T1000 (cell line): ENCODE measurements at regions not wholly inside any gene's neighbourhood (a gene's known extent, or its start where the extent isn't known, plus 50 kb on each side); places are given as distances from the start of the nearest gene placed in this dataset.

Source experiments
- DNase-seq: peaks from one replicate; lab custom pipeline; 2025; ENCODE audit warnings: mixed read lengths; lab: John Stamatoyannopoulos, UW

DNA sequence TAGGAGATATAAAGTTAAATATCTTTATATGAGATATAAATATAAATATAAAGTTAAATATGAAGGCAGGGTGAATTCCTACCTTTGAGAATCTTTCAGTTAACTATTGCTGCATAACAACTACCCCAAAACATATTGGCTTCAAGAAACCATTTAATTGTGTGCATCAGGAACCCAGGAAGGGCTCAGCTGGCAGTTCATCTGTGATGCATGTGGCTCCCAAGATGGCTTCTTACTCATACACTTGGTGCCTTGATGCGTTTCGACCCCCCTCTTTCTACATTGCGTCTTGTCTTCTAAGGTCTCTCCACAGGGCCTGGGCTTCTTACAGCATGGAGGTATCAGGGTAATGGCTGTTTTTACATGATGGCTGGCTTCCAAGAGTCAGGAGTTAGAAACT is 253.9 kb upstream of the CRY1 start:
- DNase-seq: no peak

DNA sequence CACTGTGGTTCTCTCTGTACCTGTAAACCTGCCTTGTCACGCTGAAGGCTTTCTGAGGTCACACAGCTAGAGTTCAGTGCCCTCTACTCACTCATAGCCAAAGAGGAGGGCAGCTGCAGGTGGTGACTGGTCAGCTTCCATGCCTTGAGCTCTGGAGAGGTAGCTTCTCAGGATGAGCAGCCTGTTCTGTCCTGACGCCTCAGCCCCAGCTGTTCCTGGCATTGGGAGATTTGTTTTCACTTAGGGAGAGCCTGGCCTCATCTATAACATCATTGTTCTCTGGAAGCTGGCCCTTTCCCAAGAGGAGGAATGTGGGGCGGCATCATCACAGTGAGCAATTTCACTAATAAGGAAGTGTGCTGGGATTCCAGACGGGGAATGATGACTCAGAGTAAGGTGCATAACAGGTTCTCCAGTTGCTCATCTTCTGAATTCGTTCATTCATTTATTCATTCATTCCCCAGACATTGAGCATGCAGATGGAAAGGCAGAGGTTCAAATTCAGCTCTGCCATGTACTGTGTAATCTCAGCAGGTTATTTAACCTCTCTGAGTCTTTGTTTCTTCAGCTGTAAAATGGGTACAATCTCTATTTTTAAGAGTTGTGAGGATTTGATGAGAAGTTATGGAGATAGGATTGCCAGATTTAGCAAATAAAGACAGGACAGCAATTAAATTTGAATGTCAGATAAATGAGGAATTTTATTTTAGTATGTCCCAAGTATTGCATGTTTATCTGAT is 255.8 kb upstream of the CRY1 start:
- DNase-seq: peak; percentile 65

- no peak for DNase-seq
Observed at GRCh38 chr12:107349839-107350238, 256.5 kb upstream of the CRY1 start.

DNA sequence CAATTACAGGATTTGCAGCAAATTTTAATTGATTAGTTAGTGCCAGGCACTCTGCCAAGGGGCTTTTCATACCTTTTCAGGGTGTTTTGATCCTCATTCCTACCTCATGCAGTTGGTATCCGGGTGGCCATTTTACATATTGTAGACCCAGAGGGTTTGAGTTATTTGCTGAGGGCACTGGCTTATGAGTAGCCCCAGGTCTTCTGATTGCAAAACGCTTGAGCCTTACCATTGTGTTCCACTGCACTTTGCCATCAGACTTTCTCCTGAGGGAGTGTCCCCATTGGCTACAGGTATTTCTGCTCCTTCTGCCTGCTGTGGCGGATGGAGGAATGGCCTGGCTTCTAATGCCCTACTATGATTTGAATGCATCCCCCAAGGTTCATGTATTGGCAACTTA is 257.8 kb upstream of the CRY1 start:
- no peak for DNase-seq

DNA sequence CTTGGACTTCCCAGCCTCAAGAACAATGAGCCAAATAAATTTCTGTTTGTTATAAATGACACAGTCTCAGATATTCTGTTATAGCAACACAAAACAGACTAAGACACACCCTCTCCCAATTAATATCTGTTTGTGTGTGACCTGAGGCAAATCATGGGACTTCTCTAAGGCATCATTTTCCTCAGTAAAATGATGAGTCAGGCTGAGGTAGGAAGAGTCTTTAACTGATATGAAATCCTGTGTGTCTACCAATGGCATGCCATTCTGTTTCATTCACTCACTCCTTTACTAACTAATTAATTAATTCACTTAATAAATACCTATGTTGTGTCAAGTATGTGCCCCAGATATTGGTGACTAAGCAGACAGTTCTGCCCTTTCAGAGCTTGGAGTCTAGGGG is 258.4 kb upstream of the CRY1 start:
- no peak for DNase-seq

DNA sequence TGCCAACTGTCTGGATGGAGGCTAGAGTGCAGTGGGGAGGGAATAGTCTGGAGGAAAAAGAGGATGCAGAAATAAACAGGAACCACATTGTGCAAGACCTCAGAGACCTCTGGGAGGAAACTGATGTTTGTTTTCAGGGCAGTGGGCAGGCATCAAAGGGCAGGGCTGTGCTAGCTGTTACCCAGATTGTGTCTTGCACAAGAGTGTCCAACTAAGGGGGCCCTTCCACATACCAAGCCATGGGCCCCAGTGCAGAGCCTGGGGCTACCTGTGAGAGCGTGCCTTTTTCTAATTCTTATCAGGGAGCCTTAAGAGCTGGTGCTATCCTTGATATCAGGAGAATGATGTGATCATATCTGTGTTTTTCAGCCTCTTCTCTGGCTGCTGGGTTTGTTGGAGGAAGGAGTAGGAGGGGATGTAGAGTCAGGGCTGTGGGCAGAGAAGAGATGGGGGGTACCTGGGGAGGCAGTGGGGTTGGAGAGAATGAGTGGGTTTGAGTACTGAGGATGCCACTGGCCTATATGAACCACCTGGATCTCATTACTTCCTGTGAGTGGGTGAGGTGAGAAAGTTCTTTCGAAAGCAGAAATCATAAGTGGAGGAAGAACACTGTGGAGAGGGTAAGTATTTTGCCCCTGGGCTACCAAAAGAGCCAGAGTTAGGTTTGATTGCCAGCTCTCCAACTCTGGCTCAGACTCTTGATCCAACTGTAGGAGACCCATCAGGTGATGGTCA is 259.2 kb upstream of the CRY1 start:
- DNase-seq: no peak

DNA sequence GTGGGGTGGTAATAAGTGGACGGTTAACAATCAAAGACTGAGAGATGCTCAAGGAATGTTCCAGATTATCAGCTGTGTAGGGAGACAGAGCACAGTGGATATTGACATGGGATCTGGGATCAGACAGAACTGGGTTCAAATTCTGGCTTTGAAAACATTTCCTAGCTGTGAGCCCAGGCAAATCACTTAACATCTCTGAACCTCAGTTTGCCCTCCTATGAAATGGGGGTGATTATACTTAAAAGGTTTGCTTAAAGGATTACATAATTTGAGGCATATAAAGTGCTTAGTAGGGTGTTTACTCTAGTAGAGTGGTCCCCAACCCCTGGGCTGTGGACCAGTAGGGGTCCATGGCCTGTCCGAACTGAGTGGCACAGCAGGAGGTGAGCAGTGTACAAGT is 260.0 kb upstream of the CRY1 start:
- no peak for DNase-seq

- DNase-seq: no peak
Observed at GRCh38 chr12:107355004-107355565, 261.7 kb upstream of the CRY1 start.

GRCh38 chr12:107355612-107356011 is 262.3 kb upstream of the CRY1 start:
- no peak for DNase-seq

- no peak for DNase-seq
Observed at GRCh38 chr12:107356266-107356936, 263.1 kb upstream of the CRY1 start.

GRCh38 chr12:107356937-107357295 is 263.6 kb upstream of the CRY1 start:
- DNase-seq: no peak

DNA sequence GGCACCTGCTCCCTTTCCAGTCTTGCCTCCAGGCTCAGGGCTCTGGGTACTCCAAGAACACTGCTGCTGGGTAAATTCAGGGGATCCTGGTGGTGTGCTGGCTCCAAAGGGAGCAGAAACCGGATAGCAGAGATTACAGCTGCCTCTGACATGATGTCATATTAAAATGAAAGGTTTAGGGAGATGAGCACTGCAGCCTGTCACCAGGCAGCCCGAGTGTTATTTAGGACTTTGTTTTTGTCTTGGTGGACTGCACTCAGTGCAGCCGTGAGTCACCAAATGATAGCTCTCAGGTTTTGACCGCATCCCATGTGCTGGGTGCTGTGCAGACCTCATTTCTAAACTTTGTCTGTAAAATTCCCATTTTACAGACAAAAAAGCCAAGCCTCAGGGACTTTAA is 266.0 kb upstream of the CRY1 start:
- peak; percentile 45 for DNase-seq

- no peak for DNase-seq
Observed at GRCh38 chr12:107360033-107360432, 266.7 kb upstream of the CRY1 start.

DNA sequence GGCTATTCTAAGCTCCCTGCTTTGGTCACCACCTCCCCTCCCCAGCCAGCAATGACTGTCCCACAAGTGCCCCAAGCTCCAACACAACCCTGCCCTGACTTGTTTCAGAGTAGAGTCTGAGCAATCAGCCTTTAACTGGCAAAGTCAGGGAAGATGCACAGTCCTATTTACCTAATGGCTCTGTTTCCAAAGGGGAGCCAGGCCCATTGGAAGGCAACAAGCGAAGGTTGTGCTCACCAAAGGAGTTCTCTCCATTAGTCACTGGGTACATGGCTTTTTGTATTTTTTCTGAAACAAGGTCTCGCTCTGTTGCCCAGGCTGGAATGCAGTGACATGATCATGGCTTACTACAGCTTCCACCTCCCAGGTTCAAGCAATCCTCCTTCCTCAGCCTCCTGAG is 267.1 kb upstream of the CRY1 start:
- no peak for DNase-seq

DNA sequence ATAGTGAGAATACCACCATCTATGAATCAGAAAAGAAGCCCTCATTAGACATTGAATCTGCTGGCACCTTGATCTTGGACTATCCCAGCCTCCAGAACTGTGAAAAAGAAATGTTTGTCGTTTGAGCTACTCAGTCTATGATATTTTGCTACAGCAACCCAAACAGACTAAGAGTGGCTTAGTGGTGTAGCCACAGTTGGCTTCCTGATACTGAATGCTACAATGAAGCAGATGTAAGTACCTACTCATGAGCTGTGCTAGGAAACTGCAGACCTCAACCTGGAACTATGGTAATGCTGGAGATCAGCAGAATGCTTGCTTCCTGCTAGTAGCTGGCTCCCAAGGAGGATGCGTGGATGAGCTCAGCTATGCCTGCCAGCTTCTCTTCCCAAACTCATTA is 268.6 kb upstream of the CRY1 start:
- DNase-seq: no peak

GRCh38 chr12:107362960-107363359 is 269.6 kb upstream of the CRY1 start:
- DNase-seq: no peak

- DNase-seq: no peak
Observed at GRCh38 chr12:107364875-107365518, 271.6 kb upstream of the CRY1 start.

DNA sequence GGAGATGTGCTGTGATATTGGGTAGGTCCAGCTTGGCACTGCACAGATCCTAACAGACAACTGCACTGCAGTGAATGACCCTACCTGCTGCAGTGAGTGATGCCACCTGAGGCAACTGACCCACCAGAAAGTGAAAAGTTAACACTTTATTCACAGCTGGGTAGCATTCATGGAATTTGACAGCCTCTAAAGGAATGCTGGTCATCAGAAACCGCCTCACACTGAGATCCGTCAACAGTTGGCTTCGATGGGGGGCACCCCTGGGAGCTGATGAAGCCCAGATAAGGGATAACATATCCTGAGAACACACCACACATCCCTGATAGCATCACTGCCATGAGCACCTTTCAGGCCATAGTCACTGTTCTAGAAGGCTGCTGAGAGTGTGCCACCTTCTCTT is 272.4 kb upstream of the CRY1 start:
- DNase-seq: no peak

DNA sequence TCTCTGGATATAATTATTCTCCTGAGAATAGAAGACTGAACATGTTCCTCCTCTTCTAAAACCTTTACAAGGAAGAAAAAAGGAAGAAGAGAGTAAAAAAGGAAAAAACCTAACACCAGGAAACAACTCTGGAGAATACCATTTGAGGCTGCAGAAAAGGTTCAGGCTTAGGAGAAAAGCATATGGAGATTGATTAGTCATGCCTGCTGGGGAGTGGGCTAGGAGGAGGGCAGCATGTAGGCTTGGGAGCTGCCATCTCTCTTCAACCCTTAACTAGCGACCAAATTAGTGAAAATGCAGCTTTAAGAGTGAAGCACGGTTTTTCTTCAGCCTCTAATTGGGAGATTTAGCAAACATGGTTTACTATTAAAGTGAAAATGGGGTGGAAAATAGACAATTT is 273.0 kb upstream of the CRY1 start:
- DNase-seq: no peak

GRCh38 chr12:107368586-107368985 is 275.2 kb upstream of the CRY1 start:
- no peak for DNase-seq

GRCh38 chr12:107369006-107369405 is 275.7 kb upstream of the CRY1 start:
- DNase-seq: no peak

DNA sequence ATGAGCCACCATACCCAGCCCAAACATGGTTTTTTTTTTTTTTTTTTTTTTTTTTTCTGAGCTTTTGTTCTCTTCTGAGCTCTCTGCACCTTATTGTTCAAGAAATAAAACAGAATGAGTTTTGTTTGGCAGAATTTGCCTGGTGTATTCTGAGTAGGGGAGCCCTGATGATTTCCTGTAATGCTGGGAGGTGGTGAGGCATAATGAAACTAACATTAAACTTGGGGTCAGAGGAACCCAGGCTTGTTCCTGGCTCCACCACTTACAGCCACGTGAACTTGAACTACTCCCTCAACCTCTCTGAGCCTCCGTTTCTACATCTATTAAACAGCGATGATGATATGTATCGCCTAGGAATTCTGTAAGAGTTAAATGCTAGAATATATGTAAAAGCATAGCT is 276.3 kb upstream of the CRY1 start:
- DNase-seq: no peak
